Left lung (tissue), 4 donors: ENCODE measurements at regions not wholly inside any gene's neighbourhood (a gene's known extent, or its start where the extent isn't known, plus 50 kb on each side); places are given as distances from the start of the nearest gene placed in this dataset.

Source experiments
- ATAC-seq: fragments of 200-7000 bp; cut with Tn5 transposase; one replicate; pipeline ENCODE4 v1.9.1; 2020; ENCODE audit warnings: moderate library complexity
- DNase-seq, 4 donors: peaks; one replicate each; pipeline ENCODE4 v3.0.0-alpha.2; 2013 to 2020
- H3K27ac ChIP-seq, 2 donors: fragments of 200-600 bp; sonication (generic) in 1 of 2; one replicate each; pipeline versions ENCODE4 v1.5.0 to v1.8.0; 2020 to 2021
- H3K27me3 ChIP-seq, 2 donors: fragments of 200-600 bp; sonication (generic) in 1 of 2; one replicate each; pipeline versions ENCODE4 v1.5.0 to v1.8.0; 2020 to 2021
- H3K36me3 ChIP-seq, 2 donors: fragments of 200-600 bp; sonication (generic) in 1 of 2; one replicate each; pipeline versions ENCODE4 v1.5.0 to v1.8.0; 2020 to 2021
- H3K4me1 ChIP-seq, 2 donors: fragments of 200-600 bp; one replicate each; pipeline ENCODE4 v1.8.0; 2021
- H3K4me3 ChIP-seq, 2 donors: fragments of 200-600 bp; sonication (generic) in 1 of 2; one replicate each; pipeline versions ENCODE4 v1.5.0 to v1.8.0; 2020 to 2021; ENCODE audit warnings: mild to moderate bottlenecking in 1 of 2
- H3K9me3 ChIP-seq, 2 donors: fragments of 200-600 bp; sonication (generic) in 1 of 2; one replicate each; pipeline versions ENCODE4 v1.5.0 to v1.8.0; 2020 to 2021
- intact Hi-C, 2 donors: fragments of 100-400 bp; cut with DNase I; formaldehyde crosslinking; loops; one replicate each; pipeline versions ENCODE4 v1.11.2 to v1.14.2; 2022
- TF ChIP-seq, protein P1 (sequence below), 2 donors: fragments of 200-600 bp; sonication (generic) in 1 of 2; IDR thresholded peaks; one replicate each; pipeline versions ENCODE4 v1.5.0 to v1.8.0; 2021; ENCODE audit warnings: antibody characterized with exemption in 2 of 2
- donor health status: DM: no; HTN: yes; CAD: no.
- donor health status: DM: no; HTN: no; CAD: no.

- TF ChIP-seq, protein P1, sequence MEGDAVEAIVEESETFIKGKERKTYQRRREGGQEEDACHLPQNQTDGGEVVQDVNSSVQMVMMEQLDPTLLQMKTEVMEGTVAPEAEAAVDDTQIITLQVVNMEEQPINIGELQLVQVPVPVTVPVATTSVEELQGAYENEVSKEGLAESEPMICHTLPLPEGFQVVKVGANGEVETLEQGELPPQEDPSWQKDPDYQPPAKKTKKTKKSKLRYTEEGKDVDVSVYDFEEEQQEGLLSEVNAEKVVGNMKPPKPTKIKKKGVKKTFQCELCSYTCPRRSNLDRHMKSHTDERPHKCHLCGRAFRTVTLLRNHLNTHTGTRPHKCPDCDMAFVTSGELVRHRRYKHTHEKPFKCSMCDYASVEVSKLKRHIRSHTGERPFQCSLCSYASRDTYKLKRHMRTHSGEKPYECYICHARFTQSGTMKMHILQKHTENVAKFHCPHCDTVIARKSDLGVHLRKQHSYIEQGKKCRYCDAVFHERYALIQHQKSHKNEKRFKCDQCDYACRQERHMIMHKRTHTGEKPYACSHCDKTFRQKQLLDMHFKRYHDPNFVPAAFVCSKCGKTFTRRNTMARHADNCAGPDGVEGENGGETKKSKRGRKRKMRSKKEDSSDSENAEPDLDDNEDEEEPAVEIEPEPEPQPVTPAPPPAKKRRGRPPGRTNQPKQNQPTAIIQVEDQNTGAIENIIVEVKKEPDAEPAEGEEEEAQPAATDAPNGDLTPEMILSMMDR (IDR thresholded peaks at IDR 0.05) = no peak
- H3K4me1 ChIP-seq = no peaks in the 10 kb centered on the region
- intact Hi-C loops = loop anchor here in 1 of 2 donors (10.0 kb wide), 1 partner anchor 274 kb away; no protein-coding TSS in a partner anchor
- no peak overlapping the region for H3K4me3 ChIP-seq
- H3K27me3 ChIP-seq = no peaks in the 10 kb centered on the region
- ATAC-seq (no peak), DNase-seq (no peak)
- no peaks in the 10 kb centered on the region for H3K36me3 ChIP-seq
- H3K9me3 ChIP-seq = no peaks in the 10 kb centered on the region
- peak overlapping the region; percentile 38 to 69 for H3K27ac ChIP-seq
Observed at GRCh38 chr4:123830930-123831329, 434.3 kb downstream of the SPRY1 start.

- Histone ChIP-seq H3K9me3 (no peaks in the 10 kb centered on the region), H3K27ac (peak overlapping the region; percentile 38 to 73), H3K4me3 (no peak overlapping the region), H3K36me3 (no peaks in the 10 kb centered on the region), H3K27me3 (no peaks in the 10 kb centered on the region), H3K4me1 (no peaks in the 10 kb centered on the region)
- intact Hi-C loops = loop anchor here in 1 of 2 donors (10.0 kb wide), 1 partner anchor 272 kb away; no protein-coding TSS in a partner anchor
- DNase-seq (peak in 3 of 4 donors; percentile 45 to 97 (median 94)), ATAC-seq (peak; percentile 82)
- TF ChIP-seq, protein P1 (IDR thresholded peaks at IDR 0.05) = no peak
Observed at GRCh38 chr4:123832173-123833026, 435.8 kb downstream of the SPRY1 start.

DNA sequence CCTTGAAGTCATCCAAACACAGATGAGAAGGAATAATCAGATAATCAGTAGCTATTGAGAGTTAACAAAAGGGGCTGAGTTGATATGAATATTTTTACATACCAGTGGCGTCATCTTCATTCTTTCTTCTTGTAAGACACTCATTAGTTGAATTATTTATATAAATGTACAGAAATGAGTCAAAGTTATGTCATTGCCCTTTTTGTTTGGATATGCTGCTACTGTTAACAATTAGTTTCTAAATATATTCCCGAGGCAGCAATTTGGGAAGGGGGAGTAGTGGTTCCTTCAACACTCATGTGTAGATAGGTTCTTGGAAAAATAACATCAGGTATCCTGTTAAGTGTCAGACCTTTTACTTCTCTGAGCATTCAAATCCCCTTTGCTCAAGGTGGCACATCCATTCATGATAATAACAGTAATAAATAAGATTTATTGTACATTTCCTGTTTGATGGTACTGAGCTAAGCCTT, 436.6 kb downstream of the SPRY1 start:
- Histone ChIP-seq H3K4me1 (no peaks in the 10 kb centered on the region), H3K36me3 (no peaks in the 10 kb centered on the region), H3K4me3 (no peak overlapping the region), H3K9me3 (no peaks in the 10 kb centered on the region), H3K27me3 (no peaks in the 10 kb centered on the region), H3K27ac (peak overlapping the region; percentile 34 to 73)
- intact Hi-C loops = loop anchor here in 1 of 2 donors (10.0 kb wide), 1 partner anchor 272 kb away; no protein-coding TSS in a partner anchor
- TF ChIP-seq, protein P1 (IDR thresholded peaks at IDR 0.05) = no peak
- ATAC-seq (no peak), DNase-seq (no peak)

GRCh38 chr4:123835831-123836590, 439.4 kb downstream of the SPRY1 start:
- Histone ChIP-seq H3K4me1 (no peaks in the 10 kb centered on the region), H3K27ac (peak overlapping the region in 1 of 2 donors; percentile 43), H3K27me3 (no peaks in the 10 kb centered on the region), H3K4me3 (no peak overlapping the region), H3K9me3 (no peaks in the 10 kb centered on the region), H3K36me3 (no peaks in the 10 kb centered on the region)
- no peak for ATAC-seq
- intact Hi-C loops = loop anchor here in 1 of 2 donors (10.0 kb wide), 1 partner anchor 269 kb away; no protein-coding TSS in a partner anchor
- no peak for DNase-seq
- TF ChIP-seq, protein P1 (IDR thresholded peaks at IDR 0.05) = no peak
